ENCODE measurements at regions not wholly inside any gene's neighbourhood (a gene's known extent, or its start where the extent isn't known, plus 50 kb on each side); places are given as distances from the start of the nearest gene placed in this dataset.

DNA sequence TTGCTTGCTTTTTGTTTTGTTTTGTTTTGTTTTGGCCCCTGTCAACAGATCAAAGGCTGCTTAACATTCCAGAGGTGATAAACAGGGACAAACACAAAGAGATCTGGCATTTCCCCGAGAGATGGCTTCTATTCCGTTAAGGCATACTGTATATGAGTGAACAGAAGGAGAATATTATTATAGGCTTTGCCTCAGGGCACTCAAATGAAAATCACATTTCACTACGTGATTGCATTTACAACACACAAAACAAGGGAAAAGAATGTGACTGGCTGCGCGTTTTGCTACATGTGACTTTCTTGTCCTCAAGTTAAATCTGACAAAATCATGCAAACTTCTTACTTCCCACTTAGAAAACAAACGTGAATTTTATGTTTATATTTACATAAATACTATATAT lies 1037.9 kb upstream of the DDX18 start:
- TF ChIP-seq, protein P1, sequence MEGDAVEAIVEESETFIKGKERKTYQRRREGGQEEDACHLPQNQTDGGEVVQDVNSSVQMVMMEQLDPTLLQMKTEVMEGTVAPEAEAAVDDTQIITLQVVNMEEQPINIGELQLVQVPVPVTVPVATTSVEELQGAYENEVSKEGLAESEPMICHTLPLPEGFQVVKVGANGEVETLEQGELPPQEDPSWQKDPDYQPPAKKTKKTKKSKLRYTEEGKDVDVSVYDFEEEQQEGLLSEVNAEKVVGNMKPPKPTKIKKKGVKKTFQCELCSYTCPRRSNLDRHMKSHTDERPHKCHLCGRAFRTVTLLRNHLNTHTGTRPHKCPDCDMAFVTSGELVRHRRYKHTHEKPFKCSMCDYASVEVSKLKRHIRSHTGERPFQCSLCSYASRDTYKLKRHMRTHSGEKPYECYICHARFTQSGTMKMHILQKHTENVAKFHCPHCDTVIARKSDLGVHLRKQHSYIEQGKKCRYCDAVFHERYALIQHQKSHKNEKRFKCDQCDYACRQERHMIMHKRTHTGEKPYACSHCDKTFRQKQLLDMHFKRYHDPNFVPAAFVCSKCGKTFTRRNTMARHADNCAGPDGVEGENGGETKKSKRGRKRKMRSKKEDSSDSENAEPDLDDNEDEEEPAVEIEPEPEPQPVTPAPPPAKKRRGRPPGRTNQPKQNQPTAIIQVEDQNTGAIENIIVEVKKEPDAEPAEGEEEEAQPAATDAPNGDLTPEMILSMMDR (IDR thresholded peaks at IDR 0.05; ENCODE audit: low read depth, low read length, missing input control): no peak
- TF ChIP-seq YY1 (IDR thresholded peaks at IDR 0.05) (no peak), SP1 (IDR thresholded peaks at IDR 0.05) (no peak), GABPA (IDR thresholded peaks at IDR 0.05 in 1 of 2, conservative IDR thresholded peaks at IDR 0.05 in 1 of 2) (no peak)

Data from liver (tissue), 3 donors.